ENCODE measurements at regions not wholly inside any gene's neighbourhood (a gene's known extent, or its start where the extent isn't known, plus 50 kb on each side); places are given as distances from the start of the nearest gene placed in this dataset.
"Not testable (repeated sequence)": the region's sequence is repeated elsewhere in the genome, so short reads cannot be mapped to it uniquely, and the experiment has no call there.

- Mint-ChIP-seq H3K36me3 (ENCODE audit: low read depth) (no peaks in the 10 kb centered on the region), H3K4me3 (no peak overlapping the region), H3K9me3 (peaks cover 12% of the 10 kb centered on the region), H3K27me3 (no peaks in the 10 kb centered on the region), H3K27ac (no peak overlapping the region), H3K4me1 (ENCODE audit: low read depth) (no peaks in the 10 kb centered on the region)
- Histone ChIP-seq H3K9me3 (ENCODE audit: control insufficient read depth in 1 of 2, insufficient read depth in 1 of 2, low read length in 2 of 2) (no peaks in the 10 kb centered on the region), H3K36me3 (ENCODE audit: insufficient read depth, low read length) (no peaks in the 10 kb centered on the region), H3K4me1 (ENCODE audit: insufficient read depth, low read length) (no peaks in the 10 kb centered on the region), H3K4me3 (ENCODE audit: low read length) (no peak overlapping the region), H3K27me3 (ENCODE audit: control insufficient read depth in 1 of 2, insufficient read depth in 2 of 2, low read length in 2 of 2) (no peaks in the 10 kb centered on the region), H3K27ac (ENCODE audit: low read depth in 1 of 2, low read length in 2 of 2) (no peak overlapping the region)
- intact Hi-C loops (cut with DNase I, micrococcal nuclease): no loop called here
- ChIA-PET POLR2A (no interaction called here), CTCF (no interaction called here)
- TF ChIP-seq CTCF (IDR thresholded peaks at IDR 0.05): no peak
- DNase-seq (no peak), ATAC-seq (ENCODE audit: poor library complexity) (no peak)
These were observed 324.2 kb downstream of the MRPS30 start for GRCh38 chr5:45132972-45133371.

GRCh38 chr5:45162974-45163373, 354.2 kb downstream of the MRPS30 start:
- Mint-ChIP-seq H3K36me3 (ENCODE audit: low read depth) (no peaks in the 10 kb centered on the region), H3K4me3 (no peak overlapping the region), H3K27me3 (no peaks in the 10 kb centered on the region), H3K9me3 (peaks cover 14% of the 10 kb centered on the region), H3K4me1 (ENCODE audit: low read depth) (no peaks in the 10 kb centered on the region), H3K27ac (no peak overlapping the region)
- TF ChIP-seq CTCF (IDR thresholded peaks at IDR 0.05): no peak
- ChIA-PET CTCF (no interaction called here), POLR2A (no interaction called here)
- ATAC-seq (ENCODE audit: poor library complexity) (no peak), DNase-seq (no peak)
- H3K9me3 ChIP-seq (ENCODE audit: control insufficient read depth in 1 of 2, insufficient read depth in 1 of 2, low read length in 2 of 2): peaks cover 0 to 3% of the 10 kb centered on the region in 2 experiments
- H3K4me1 ChIP-seq (ENCODE audit: insufficient read depth, low read length): no peaks in the 10 kb centered on the region
- H3K4me3 ChIP-seq (ENCODE audit: low read length): no peak overlapping the region
- no peak overlapping the region for H3K27ac ChIP-seq (ENCODE audit: low read depth in 1 of 2, low read length in 2 of 2)
- intact Hi-C loops (cut with DNase I, micrococcal nuclease): no loop called here
- no peaks in the 10 kb centered on the region for H3K36me3 ChIP-seq (ENCODE audit: insufficient read depth, low read length)
- H3K27me3 ChIP-seq (ENCODE audit: control insufficient read depth in 1 of 2, insufficient read depth in 2 of 2, low read length in 2 of 2): no peaks in the 10 kb centered on the region

GRCh38 chr5:45171563-45171962, 362.8 kb downstream of the MRPS30 start:
- no peak for TF ChIP-seq CTCF (IDR thresholded peaks at IDR 0.05)
- no peak for DNase-seq
- no peak overlapping the region for H3K4me3 Mint-ChIP-seq
- H3K4me1 Mint-ChIP-seq (ENCODE audit: low read depth): no peaks in the 10 kb centered on the region
- peaks cover 3% of the 10 kb centered on the region for H3K9me3 Mint-ChIP-seq
- Histone ChIP-seq H3K27ac (ENCODE audit: low read depth in 1 of 2, low read length in 2 of 2) (no peak overlapping the region), H3K4me3 (ENCODE audit: low read length) (no peak overlapping the region), H3K4me1 (ENCODE audit: insufficient read depth, low read length) (no peaks in the 10 kb centered on the region), H3K9me3 (ENCODE audit: control insufficient read depth in 1 of 2, insufficient read depth in 1 of 2, low read length in 2 of 2) (peaks cover 0 to under 1% of the 10 kb centered on the region in 2 experiments), H3K27me3 (ENCODE audit: control insufficient read depth in 1 of 2, insufficient read depth in 2 of 2, low read length in 2 of 2) (no peaks in the 10 kb centered on the region), H3K36me3 (ENCODE audit: insufficient read depth, low read length) (no peaks in the 10 kb centered on the region)
- no peak for ATAC-seq (ENCODE audit: poor library complexity)
- no peaks in the 10 kb centered on the region for H3K27me3 Mint-ChIP-seq
- CTCF ChIA-PET: no interaction called here
- H3K36me3 Mint-ChIP-seq (ENCODE audit: low read depth): no peaks in the 10 kb centered on the region
- intact Hi-C loops (cut with DNase I, micrococcal nuclease): no loop called here
- H3K27ac Mint-ChIP-seq: no peak overlapping the region
- POLR2A ChIA-PET: no interaction called here

- CTCF ChIA-PET; H3K27me3 Mint-ChIP-seq; POLR2A ChIA-PET; H3K36me3 Mint-ChIP-seq (ENCODE audit: low read depth); DNase-seq; H3K4me1 Mint-ChIP-seq (ENCODE audit: low read depth); H3K9me3 Mint-ChIP-seq; H3K4me1 ChIP-seq (ENCODE audit: insufficient read depth, low read length); H3K27me3 ChIP-seq (ENCODE audit: control insufficient read depth in 1 of 2, insufficient read depth in 2 of 2, low read length in 2 of 2); H3K27ac Mint-ChIP-seq; H3K4me3 Mint-ChIP-seq; intact Hi-C loops (cut with DNase I, micrococcal nuclease); ATAC-seq (ENCODE audit: poor library complexity); H3K27ac ChIP-seq (ENCODE audit: low read depth in 1 of 2, low read length in 2 of 2); H3K36me3 ChIP-seq (ENCODE audit: insufficient read depth, low read length); H3K9me3 ChIP-seq (ENCODE audit: control insufficient read depth in 1 of 2, insufficient read depth in 1 of 2, low read length in 2 of 2); H3K4me3 ChIP-seq (ENCODE audit: low read length): not testable (repeated sequence)
These were observed 363.9 kb downstream of the MRPS30 start for GRCh38 chr5:45172634-45173033.
